Osteocyte (in vitro differentiated cells): ENCODE measurements at regions not wholly inside any gene's neighbourhood (a gene's known extent, or its start where the extent isn't known, plus 50 kb on each side); places are given as distances from the start of the nearest gene placed in this dataset.

Experiments
- DNase-seq: peaks from one replicate; pipeline ENCODE4 v3.0.0; 2021; ENCODE audit warnings: mixed read lengths; ENCODE audit not compliant: unreplicated experiment; ENCODE audit errors: extremely low spot score
- H3K27ac Mint-ChIP-seq: one replicate; pipeline ENCODE4 v1.8.0; 2021; ENCODE audit warnings: mild to moderate bottlenecking, mixed read lengths; ENCODE audit not compliant: unreplicated experiment
- H3K27me3 Mint-ChIP-seq: one replicate; pipeline ENCODE4 v1.8.0; 2021; ENCODE audit warnings: mixed read lengths; ENCODE audit not compliant: unreplicated experiment
- H3K36me3 Mint-ChIP-seq: one replicate; pipeline ENCODE4 v1.8.0; 2021; ENCODE audit warnings: mixed read lengths; ENCODE audit not compliant: unreplicated experiment
- H3K4me1 Mint-ChIP-seq: one replicate; pipeline ENCODE4 v1.8.0; 2021; ENCODE audit warnings: mixed read lengths; ENCODE audit not compliant: unreplicated experiment
- H3K4me3 Mint-ChIP-seq: one replicate; pipeline ENCODE4 v1.8.0; 2021; ENCODE audit warnings: mild to moderate bottlenecking, moderate library complexity, mixed read lengths; ENCODE audit not compliant: unreplicated experiment
- H3K9me3 Mint-ChIP-seq: one replicate; pipeline ENCODE4 v1.8.0; 2021; ENCODE audit warnings: mixed read lengths; ENCODE audit not compliant: unreplicated experiment
- TF ChIP-seq, protein P1 (sequence below): fragments of 200-600 bp; sonication (generic); IDR thresholded peaks from 2 replicates; pipeline ENCODE4 v1.5.0; 2021; ENCODE audit warnings: antibody characterized with exemption, mild to moderate bottlenecking, moderate library complexity

- no peak overlapping the region for H3K27ac Mint-ChIP-seq
- TF ChIP-seq, protein P1, sequence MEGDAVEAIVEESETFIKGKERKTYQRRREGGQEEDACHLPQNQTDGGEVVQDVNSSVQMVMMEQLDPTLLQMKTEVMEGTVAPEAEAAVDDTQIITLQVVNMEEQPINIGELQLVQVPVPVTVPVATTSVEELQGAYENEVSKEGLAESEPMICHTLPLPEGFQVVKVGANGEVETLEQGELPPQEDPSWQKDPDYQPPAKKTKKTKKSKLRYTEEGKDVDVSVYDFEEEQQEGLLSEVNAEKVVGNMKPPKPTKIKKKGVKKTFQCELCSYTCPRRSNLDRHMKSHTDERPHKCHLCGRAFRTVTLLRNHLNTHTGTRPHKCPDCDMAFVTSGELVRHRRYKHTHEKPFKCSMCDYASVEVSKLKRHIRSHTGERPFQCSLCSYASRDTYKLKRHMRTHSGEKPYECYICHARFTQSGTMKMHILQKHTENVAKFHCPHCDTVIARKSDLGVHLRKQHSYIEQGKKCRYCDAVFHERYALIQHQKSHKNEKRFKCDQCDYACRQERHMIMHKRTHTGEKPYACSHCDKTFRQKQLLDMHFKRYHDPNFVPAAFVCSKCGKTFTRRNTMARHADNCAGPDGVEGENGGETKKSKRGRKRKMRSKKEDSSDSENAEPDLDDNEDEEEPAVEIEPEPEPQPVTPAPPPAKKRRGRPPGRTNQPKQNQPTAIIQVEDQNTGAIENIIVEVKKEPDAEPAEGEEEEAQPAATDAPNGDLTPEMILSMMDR = no peak
- no peak overlapping the region for H3K4me3 Mint-ChIP-seq
- H3K36me3 Mint-ChIP-seq = no peaks in the 10 kb centered on the region
- H3K27me3 Mint-ChIP-seq = no peaks in the 10 kb centered on the region
- H3K9me3 Mint-ChIP-seq = no peaks in the 10 kb centered on the region
- no peak for DNase-seq
- H3K4me1 Mint-ChIP-seq = peaks cover 15% of the 10 kb centered on the region
Observed at GRCh38 chr5:68480335-68480940, 264.9 kb downstream of the PIK3R1 start.

DNA sequence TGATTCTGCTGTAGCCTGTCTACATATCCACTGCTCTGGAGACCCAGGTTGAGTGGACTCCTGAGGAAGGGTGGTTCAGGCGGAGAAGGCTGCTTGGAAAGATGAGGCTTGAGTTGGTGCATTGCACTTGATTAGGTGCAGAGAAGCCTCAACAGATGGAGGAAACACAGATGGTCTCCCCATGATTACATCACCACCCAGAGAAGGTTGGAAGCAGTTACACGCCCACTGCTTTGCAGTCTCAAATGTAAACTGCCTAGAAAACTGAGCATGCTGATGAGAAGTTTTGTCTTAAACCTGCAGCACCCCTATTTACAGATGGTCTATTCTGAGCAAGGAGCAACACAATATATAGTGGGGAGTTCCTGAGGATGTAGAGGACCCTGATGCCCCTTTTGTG, 266.6 kb downstream of the PIK3R1 start:
- Mint-ChIP-seq H3K9me3 (peaks cover 9% of the 10 kb centered on the region), H3K27me3 (no peaks in the 10 kb centered on the region), H3K4me3 (no peak overlapping the region), H3K27ac (no peak overlapping the region), H3K36me3 (no peaks in the 10 kb centered on the region), H3K4me1 (peaks cover 17% of the 10 kb centered on the region)
- DNase-seq = no peak
- TF ChIP-seq, protein P1 = no peak

DNA sequence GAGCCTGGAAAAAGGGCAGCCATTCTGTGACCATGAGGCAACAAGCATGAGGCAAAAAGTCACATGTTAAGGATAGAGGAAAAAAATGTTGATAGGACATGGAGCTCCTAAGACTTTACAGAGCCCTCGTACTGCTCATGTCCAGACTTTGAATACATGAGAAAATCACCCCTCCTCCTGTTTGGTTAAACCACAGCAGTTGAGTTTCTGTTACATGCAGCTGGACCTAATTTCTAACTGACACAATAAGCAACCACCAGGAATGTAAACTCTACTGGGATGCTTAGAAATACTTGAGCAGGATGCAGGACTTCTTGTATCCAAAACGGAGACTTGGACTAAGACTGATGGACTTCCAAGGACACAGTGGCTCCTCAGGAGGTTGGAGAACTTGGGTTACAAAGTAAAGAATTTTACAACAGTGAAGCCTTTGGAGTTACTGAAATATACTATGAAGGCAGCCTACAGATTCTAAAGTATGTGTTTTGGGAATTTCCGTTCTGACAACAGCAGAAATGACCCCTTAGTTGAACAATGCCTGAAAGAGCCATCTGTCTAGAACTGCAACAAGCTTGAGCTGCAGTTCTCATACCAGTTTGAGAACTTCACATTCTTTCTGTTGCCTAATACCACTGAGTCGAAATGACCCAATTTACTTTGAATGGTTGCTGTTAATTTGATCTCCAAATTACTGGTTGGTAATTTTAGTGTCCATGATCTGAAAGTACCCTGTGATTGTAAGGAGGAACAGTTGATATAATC, 268.9 kb downstream of the PIK3R1 start:
- H3K4me1 Mint-ChIP-seq = peaks cover 2% of the 10 kb centered on the region
- TF ChIP-seq, protein P1 = no peak
- H3K4me3 Mint-ChIP-seq = no peak overlapping the region
- no peak overlapping the region for H3K27ac Mint-ChIP-seq
- no peaks in the 10 kb centered on the region for H3K27me3 Mint-ChIP-seq
- peaks cover 23% of the 10 kb centered on the region for H3K9me3 Mint-ChIP-seq
- H3K36me3 Mint-ChIP-seq = no peaks in the 10 kb centered on the region
- DNase-seq = no peak

- peaks cover 2% of the 10 kb centered on the region for H3K4me1 Mint-ChIP-seq
- TF ChIP-seq, protein P1 = no peak
- no peak for DNase-seq
- H3K36me3 Mint-ChIP-seq = no peaks in the 10 kb centered on the region
- H3K4me3 Mint-ChIP-seq = no peak overlapping the region
- no peaks in the 10 kb centered on the region for H3K27me3 Mint-ChIP-seq
- H3K9me3 Mint-ChIP-seq = peaks cover 23% of the 10 kb centered on the region
- H3K27ac Mint-ChIP-seq = no peak overlapping the region
Observed at GRCh38 chr5:68489556-68489955, 274.0 kb downstream of the PIK3R1 start.

GRCh38 chr5:68490406-68490805, 274.9 kb downstream of the PIK3R1 start:
- Mint-ChIP-seq H3K9me3 (peaks cover 23% of the 10 kb centered on the region), H3K36me3 (no peaks in the 10 kb centered on the region), H3K27ac (no peak overlapping the region), H3K4me1 (peaks cover 2% of the 10 kb centered on the region), H3K4me3 (no peak overlapping the region), H3K27me3 (no peaks in the 10 kb centered on the region)
- TF ChIP-seq, protein P1 = no peak
- no peak for DNase-seq
